ENCODE measurements at regions not wholly inside any gene's neighbourhood (a gene's known extent, or its start where the extent isn't known, plus 50 kb on each side); places are given as distances from the start of the nearest gene placed in this dataset.

DNA sequence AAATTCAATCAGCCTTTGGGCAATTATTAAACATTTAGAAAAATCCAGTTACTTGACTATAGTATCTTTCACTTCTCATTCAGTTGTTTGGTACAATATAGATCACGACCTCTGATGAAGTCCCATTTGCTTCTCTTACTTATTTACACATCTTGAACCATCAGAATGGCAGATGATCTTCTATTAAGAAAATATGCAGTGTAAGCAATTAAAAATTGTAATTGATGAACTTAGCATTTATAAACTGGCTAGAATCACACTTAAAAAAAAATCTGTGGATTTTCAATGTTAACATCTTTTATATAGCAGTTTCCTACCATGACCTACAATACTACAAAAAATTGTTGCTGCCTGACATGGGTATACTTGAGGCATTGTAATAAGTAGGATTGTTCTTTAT, 395.5 kb upstream of the CNTN4 start:
- Histone ChIP-seq H3K4me2 (ENCODE audit: insufficient read depth, low read length) (no peak overlapping the region), H3K27ac (ENCODE audit: insufficient read depth, low read depth, low read length) (no peak overlapping the region), H3K27me3 (ENCODE audit: control insufficient read depth in 2 of 2, insufficient read depth in 2 of 2, low read length in 2 of 2) (no peaks in the 10 kb centered on the region), H3K4me3 (replicated peaks in 1 of 3; ENCODE audit: insufficient read depth in 1 of 3, low read depth in 1 of 3, low read length in 3 of 3) (no peak overlapping the region), H3K9ac (replicated peaks; ENCODE audit: extremely low read depth, insufficient read depth, low read length) (no peak overlapping the region), H3K9me3 (replicated peaks; ENCODE audit: control insufficient read depth, insufficient read depth, low read length) (no peaks in the 10 kb centered on the region), H3K36me3 (ENCODE audit: control insufficient read depth in 2 of 2, extremely low read depth in 1 of 2, insufficient read depth in 2 of 2, low read length in 2 of 2) (no peaks in the 10 kb centered on the region), H3K79me2 (ENCODE audit: control insufficient read depth, insufficient read depth, low read length) (no peaks in the 10 kb centered on the region), H2AFZ (ENCODE audit: low read depth, low read length) (no peak overlapping the region), H3K4me1 (ENCODE audit: control insufficient read depth, extremely low read depth, insufficient read depth, low read length) (no peaks in the 10 kb centered on the region), H4K20me1 (replicated peaks; ENCODE audit: control insufficient read depth, extremely low read depth, insufficient read depth, low read length) (no peaks in the 10 kb centered on the region), H3K9me1 (replicated peaks; ENCODE audit: control insufficient read depth, extremely low read depth, insufficient read depth, low read length) (no peaks in the 10 kb centered on the region)
- intact Hi-C loops (cut with micrococcal nuclease) = no loop called here
- CTCF ChIA-PET = no interaction called here
- POLR2A ChIA-PET = no interaction called here
- TF ChIP-seq CTCF (IDR thresholded peaks at IDR 0.05; ENCODE audit: extremely low read depth in 1 of 2, insufficient read depth in 1 of 2, low read depth in 1 of 2, low read length in 2 of 2) (no peak), MYC (IDR thresholded peaks at IDR 0.05; ENCODE audit: low read depth, low read length) (no peak), JUN (IDR thresholded peaks at IDR 0.05; ENCODE audit: borderline replicate concordance, insufficient read depth, insufficient read length, low read depth) (no peak), GATA2 (IDR thresholded peaks at IDR 0.05; ENCODE audit: insufficient read depth, insufficient read length, low read depth, low read length) (no peak), POLR2AphosphoS5 (IDR thresholded peaks at IDR 0.05; ENCODE audit: insufficient read depth, low read depth, low read length) (no peak)
- FAIRE-seq (no peak), DNase-seq (ENCODE audit: low read depth, low spot score) (no peak)
- BruUV-seq (replicated peaks) = no TSS peak
- dilution Hi-C loops (cut with MboI; ENCODE audit: extremely low pct_ligation_motif_present, low sequenced_read_pairs) = no loop called here

- no peaks in the 10 kb centered on the region for H3K4me1 ChIP-seq (ENCODE audit: control insufficient read depth, extremely low read depth, insufficient read depth, low read length)
- no TSS peak for BruUV-seq (replicated peaks)
- H4K20me1 ChIP-seq (replicated peaks; ENCODE audit: control insufficient read depth, extremely low read depth, insufficient read depth, low read length) = no peaks in the 10 kb centered on the region
- H3K9me1 ChIP-seq (replicated peaks; ENCODE audit: control insufficient read depth, extremely low read depth, insufficient read depth, low read length) = no peaks in the 10 kb centered on the region
- no peak overlapping the region for H2AFZ ChIP-seq (ENCODE audit: low read depth, low read length)
- DNase-seq (ENCODE audit: low read depth, low spot score) (no peak), FAIRE-seq (no peak)
- no peak overlapping the region for H3K4me2 ChIP-seq (ENCODE audit: insufficient read depth, low read length)
- H3K79me2 ChIP-seq (ENCODE audit: control insufficient read depth, insufficient read depth, low read length) = no peaks in the 10 kb centered on the region
- no peak overlapping the region for H3K27ac ChIP-seq (ENCODE audit: insufficient read depth, low read depth, low read length)
- no peak overlapping the region for H3K9ac ChIP-seq (replicated peaks; ENCODE audit: extremely low read depth, insufficient read depth, low read length)
- ChIA-PET POLR2A (no interaction called here), CTCF (no interaction called here)
- dilution Hi-C loops (cut with MboI; ENCODE audit: extremely low pct_ligation_motif_present, low sequenced_read_pairs) (no loop called here), intact Hi-C loops (cut with micrococcal nuclease) (no loop called here)
- H3K36me3 ChIP-seq (ENCODE audit: control insufficient read depth in 2 of 2, extremely low read depth in 1 of 2, insufficient read depth in 2 of 2, low read length in 2 of 2) = no peaks in the 10 kb centered on the region
- TF ChIP-seq FOS (IDR thresholded peaks at IDR 0.05; ENCODE audit: borderline replicate concordance, insufficient read depth, low read length) (no peak), MYC (IDR thresholded peaks at IDR 0.05; ENCODE audit: low read depth, low read length) (no peak), POLR2AphosphoS5 (IDR thresholded peaks at IDR 0.05; ENCODE audit: insufficient read depth, low read depth, low read length) (no peak)
- peaks cover 5% of the 10 kb centered on the region for H3K9me3 ChIP-seq (replicated peaks; ENCODE audit: control insufficient read depth, insufficient read depth, low read length)
- no peak overlapping the region for H3K4me3 ChIP-seq (replicated peaks in 1 of 3; ENCODE audit: insufficient read depth in 1 of 3, low read depth in 1 of 3, low read length in 3 of 3)
- no peaks in the 10 kb centered on the region for H3K27me3 ChIP-seq (ENCODE audit: control insufficient read depth in 2 of 2, insufficient read depth in 2 of 2, low read length in 2 of 2)
These were observed 388.0 kb upstream of the CNTN4 start for GRCh38 chr3:1710663-1711062.
